Calu3 (cell line): ENCODE measurements at regions not wholly inside any gene's neighbourhood (a gene's known extent, or its start where the extent isn't known, plus 50 kb on each side); places are given as distances from the start of the nearest gene placed in this dataset.
A peak's percentile ranks its signal among the peaks of the same experiment; 100 is the strongest.

Experiments
- BruUV-seq: library from RNA; stranded (reverse); fragments of 400-500 nt; replicated peaks from 2 replicates; lab custom pipeline; 2021; lab: Mats Ljungman, UMichigan
- CTCF ChIA-PET: fragments of 300-600 bp; sonication (Branson Sonifier 250); formaldehyde crosslinking; loops from one replicate; lab custom pipeline; 2022; ENCODE audit warnings: antibody characterized with exemption; lab: Charles Lee
- DNase-seq: peaks from one replicate; pipeline ENCODE4 v3.0.0; 2022
- H3K27ac Mint-ChIP-seq: one replicate; pipeline ENCODE4 v1.8.0; 2022; ENCODE audit warnings: mixed read lengths; ENCODE audit not compliant: unreplicated experiment
- H3K27me3 Mint-ChIP-seq: one replicate; pipeline ENCODE4 v1.8.0; 2022; ENCODE audit warnings: mixed read lengths; ENCODE audit not compliant: unreplicated experiment
- H3K36me3 Mint-ChIP-seq: one replicate; pipeline ENCODE4 v1.8.0; 2022; ENCODE audit warnings: mild to moderate bottlenecking, moderate library complexity, mixed read lengths; ENCODE audit not compliant: insufficient read depth, unreplicated experiment
- H3K4me1 Mint-ChIP-seq: one replicate; pipeline ENCODE4 v1.8.0; 2022; ENCODE audit warnings: mild to moderate bottlenecking, low read depth, mixed read lengths; ENCODE audit not compliant: unreplicated experiment
- H3K4me3 Mint-ChIP-seq: one replicate; pipeline ENCODE4 v1.8.0; 2022; ENCODE audit warnings: mild to moderate bottlenecking, low read depth, moderate library complexity, mixed read lengths; ENCODE audit not compliant: unreplicated experiment
- H3K9me3 Mint-ChIP-seq: one replicate; pipeline ENCODE4 v1.8.0; 2022; ENCODE audit warnings: low read depth, mixed read lengths; ENCODE audit not compliant: unreplicated experiment
- CTCF ChIP-seq: fragments of 200-600 bp; IDR thresholded peaks from one replicate; pipeline ENCODE4 v1.8.0; 2022; ENCODE audit warnings: antibody characterized with exemption; ENCODE audit not compliant: unreplicated experiment
- intact Hi-C: fragments of 100-400 bp; cut with micrococcal nuclease; formaldehyde crosslinking; loops from one replicate; pipeline ENCODE4 v1.10.0; 2022; ENCODE audit not compliant: unreplicated experiment

- no peak for DNase-seq
- BruUV-seq: no TSS peak
Measured at GRCh38 chr1:217090060-217090911, 367.1 kb upstream of the ESRRG start.

DNA sequence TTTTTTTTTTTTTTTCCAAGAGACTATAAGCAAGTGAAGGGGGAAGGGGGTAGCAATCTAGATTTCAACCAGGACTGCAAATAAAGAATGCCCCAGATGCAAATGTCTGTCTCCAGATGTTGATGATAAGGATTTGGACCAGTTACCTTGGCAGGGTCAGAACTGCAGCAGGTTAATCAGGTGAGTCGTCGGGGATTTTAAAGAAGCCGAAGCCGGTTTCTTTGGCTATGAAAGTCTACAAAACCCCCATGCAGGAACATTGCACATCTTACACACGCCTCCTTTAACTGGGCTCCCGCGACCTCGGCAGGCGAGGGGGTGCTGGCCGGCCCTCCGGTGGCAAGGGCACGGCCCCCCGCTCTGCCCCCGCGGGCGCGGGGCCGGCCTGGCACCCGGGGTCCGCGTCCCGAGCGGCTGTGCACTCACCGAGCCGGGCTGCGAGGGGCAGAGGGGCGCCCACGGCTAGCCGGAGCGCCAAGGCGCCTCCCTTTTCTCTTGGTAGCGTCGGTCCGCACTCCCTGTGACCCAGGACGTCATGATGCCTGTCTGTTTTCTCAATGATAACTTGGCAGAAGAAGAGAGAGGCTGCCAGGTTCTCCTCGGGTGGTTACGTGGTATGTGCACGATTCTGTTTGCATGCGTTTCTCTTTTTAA, 366.3 kb upstream of the ESRRG start:
- Mint-ChIP-seq H3K27me3 (no peaks in the 10 kb centered on the region), H3K9me3 (no peaks in the 10 kb centered on the region), H3K4me3 (peak overlapping the region; percentile 78), H3K27ac (peak overlapping the region; percentile 6), H3K36me3 (peaks cover 21% of the 10 kb centered on the region), H3K4me1 (peaks cover 21% of the 10 kb centered on the region)
- intact Hi-C loops: loop anchor here (5.0 kb wide), 1 partner anchor 62 kb away; no protein-coding TSS in a partner anchor
- peak; percentile 42 for DNase-seq
- CTCF ChIA-PET: no interaction called here
- TF ChIP-seq CTCF: no peak
- no TSS peak for BruUV-seq

More at GRCh38 chr1:217090060-217090911, 367.1 kb upstream of the ESRRG start:
- Mint-ChIP-seq H3K36me3 (peaks cover 21% of the 10 kb centered on the region), H3K27ac (peak overlapping the region; percentile 6), H3K27me3 (no peaks in the 10 kb centered on the region), H3K4me3 (peak overlapping the region; percentile 78), H3K4me1 (peaks cover 21% of the 10 kb centered on the region), H3K9me3 (no peaks in the 10 kb centered on the region)
- CTCF ChIA-PET: no interaction called here
- intact Hi-C loops: loop anchor here (5.0 kb wide), 1 partner anchor 63 kb away; no protein-coding TSS in a partner anchor
- TF ChIP-seq CTCF: no peak

GRCh38 chr1:217088521-217089284, 365.5 kb upstream of the ESRRG start:
- Mint-ChIP-seq H3K9me3 (no peaks in the 10 kb centered on the region), H3K36me3 (peaks cover 21% of the 10 kb centered on the region), H3K27me3 (no peaks in the 10 kb centered on the region), H3K4me1 (peaks cover 21% of the 10 kb centered on the region), H3K4me3 (peak overlapping the region; percentile 78), H3K27ac (no peak overlapping the region)
- intact Hi-C loops: no loop called here
- CTCF ChIA-PET: interaction anchor here (0.7 to 0.8 kb wide), 2 partner anchors 10 to 74 kb away, joined by 3 to 7 read pairs; no protein-coding TSS in a partner anchor
- TF ChIP-seq CTCF: no peak
- BruUV-seq: no TSS peak
- no peak for DNase-seq

GRCh38 chr1:217088011-217088410, 364.8 kb upstream of the ESRRG start:
- intact Hi-C loops: no loop called here
- no peak for DNase-seq
- Mint-ChIP-seq H3K36me3 (peaks cover 21% of the 10 kb centered on the region), H3K4me3 (no peak overlapping the region), H3K9me3 (no peaks in the 10 kb centered on the region), H3K4me1 (peaks cover 21% of the 10 kb centered on the region), H3K27me3 (no peaks in the 10 kb centered on the region), H3K27ac (no peak overlapping the region)
- no peak for TF ChIP-seq CTCF
- CTCF ChIA-PET: interaction anchor here (0.7 to 0.8 kb wide), 3 partner anchors 10 to 223 kb away, joined by 3 to 7 read pairs (median 3); no protein-coding TSS in a partner anchor
- BruUV-seq: no TSS peak
